ENCODE measurements at regions not wholly inside any gene's neighbourhood (a gene's known extent, or its start where the extent isn't known, plus 50 kb on each side); places are given as distances from the start of the nearest gene placed in this dataset.
"Not testable (repeated sequence)": the region's sequence is repeated elsewhere in the genome, so short reads cannot be mapped to it uniquely, and the experiment has no call there.

- no peak overlapping the region for H3K4me3 ChIP-seq (ENCODE audit: low read depth, low read length)
- TF ChIP-seq CTCF (IDR thresholded peaks at IDR 0.05; ENCODE audit: insufficient read depth, low read depth, low read length): no peak
- no peak for DNase-seq (ENCODE audit: low read depth)
Observed at GRCh38 chr16:13324851-13325250, 423.5 kb downstream of the SHISA9 start.

DNA sequence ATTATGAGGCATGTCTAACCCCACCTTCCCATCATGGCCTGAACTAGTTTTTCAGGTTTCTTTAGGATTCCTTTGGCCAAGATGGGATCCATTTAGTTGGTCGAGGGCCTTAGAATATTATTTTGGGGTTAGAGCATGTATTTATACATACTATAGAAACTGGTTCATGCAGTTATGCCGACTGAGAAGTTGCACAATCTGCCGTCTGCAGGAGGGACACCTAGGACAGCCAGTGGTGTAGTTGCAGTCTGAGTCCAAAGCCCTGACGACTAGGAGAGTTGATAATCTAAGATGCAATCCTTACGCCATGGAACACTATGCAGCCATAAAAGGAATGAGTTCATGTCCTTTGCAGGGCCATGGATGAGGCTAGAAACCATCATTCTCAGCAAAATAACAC, 424.0 kb downstream of the SHISA9 start:
- no peak for DNase-seq (ENCODE audit: low read depth)
- no peak for TF ChIP-seq CTCF (IDR thresholded peaks at IDR 0.05; ENCODE audit: insufficient read depth, low read depth, low read length)
- H3K4me3 ChIP-seq (ENCODE audit: low read depth, low read length): no peak overlapping the region

- no peak overlapping the region for H3K4me3 ChIP-seq (ENCODE audit: low read depth, low read length)
- TF ChIP-seq CTCF (IDR thresholded peaks at IDR 0.05; ENCODE audit: insufficient read depth, low read depth, low read length): no peak
- no peak for DNase-seq (ENCODE audit: low read depth)
Observed at GRCh38 chr16:13331918-13332317, 430.5 kb downstream of the SHISA9 start.

GRCh38 chr16:13332713-13333255, 431.4 kb downstream of the SHISA9 start:
- no peak for TF ChIP-seq CTCF (IDR thresholded peaks at IDR 0.05; ENCODE audit: insufficient read depth, low read depth, low read length)
- DNase-seq (ENCODE audit: low read depth): no peak
- no peak overlapping the region for H3K4me3 ChIP-seq (ENCODE audit: low read depth, low read length)

- DNase-seq (ENCODE audit: low read depth): no peak
- no peak overlapping the region for H3K4me3 ChIP-seq (ENCODE audit: low read depth, low read length)
- TF ChIP-seq CTCF (IDR thresholded peaks at IDR 0.05; ENCODE audit: insufficient read depth, low read depth, low read length): no peak
Observed at GRCh38 chr16:13333336-13333735, 431.9 kb downstream of the SHISA9 start.

DNA sequence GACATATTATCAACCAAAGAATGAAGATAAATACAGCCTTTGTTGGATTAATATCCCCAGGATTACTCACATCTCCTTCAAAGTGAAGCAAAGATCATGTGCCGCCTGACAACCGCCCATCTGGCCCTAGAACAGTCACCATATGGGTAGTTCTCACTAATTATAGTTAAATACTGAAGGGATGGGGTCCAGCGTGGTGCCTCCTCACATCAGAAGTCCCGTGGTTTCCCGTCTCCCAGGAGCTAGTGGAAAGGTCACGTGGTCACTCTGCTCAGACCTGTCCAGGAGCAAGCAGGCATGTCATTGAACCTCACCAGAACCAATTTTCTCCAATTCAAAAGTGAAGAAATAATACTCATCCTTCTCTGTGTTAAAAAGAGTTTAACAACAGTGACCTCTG, 434.5 kb downstream of the SHISA9 start:
- no peak for DNase-seq (ENCODE audit: low read depth)
- TF ChIP-seq CTCF (IDR thresholded peaks at IDR 0.05; ENCODE audit: insufficient read depth, low read depth, low read length): no peak
- H3K4me3 ChIP-seq (ENCODE audit: low read depth, low read length): no peak overlapping the region

DNA sequence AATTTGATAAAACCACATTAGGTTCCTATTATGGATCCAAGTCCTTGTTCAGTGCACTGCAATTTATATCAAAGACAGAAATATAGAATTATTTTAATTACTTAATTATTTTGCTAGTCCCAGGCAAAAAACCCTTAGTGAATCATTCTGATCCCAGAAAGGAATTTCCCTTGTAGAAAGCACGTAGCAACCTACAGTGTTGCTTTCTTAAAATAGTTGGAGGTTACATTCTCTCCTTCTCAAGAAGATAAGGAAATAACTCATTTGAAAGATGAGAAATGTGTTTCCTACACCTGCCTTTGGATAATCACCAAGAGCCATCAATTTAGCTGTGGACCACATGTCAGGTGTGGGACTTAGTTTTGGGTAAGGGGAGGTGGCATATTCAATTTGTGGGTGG, 434.9 kb downstream of the SHISA9 start:
- no peak for DNase-seq (ENCODE audit: low read depth)
- H3K4me3 ChIP-seq (ENCODE audit: low read depth, low read length): no peak overlapping the region
- no peak for TF ChIP-seq CTCF (IDR thresholded peaks at IDR 0.05; ENCODE audit: insufficient read depth, low read depth, low read length)

GRCh38 chr16:13336907-13337881, 435.8 kb downstream of the SHISA9 start:
- not testable (repeated sequence) for DNase-seq (ENCODE audit: low read depth); H3K4me3 ChIP-seq (ENCODE audit: low read depth, low read length)

Data from fibroblast of villous mesenchyme (primary cell).